ENCODE measurements at regions not wholly inside any gene's neighbourhood (a gene's known extent, or its start where the extent isn't known, plus 50 kb on each side); places are given as distances from the start of the nearest gene placed in this dataset.

GRCh38 chr7:25431956-25432450 lies 203.7 kb upstream of the NPVF start:
- TF ChIP-seq, protein P1, sequence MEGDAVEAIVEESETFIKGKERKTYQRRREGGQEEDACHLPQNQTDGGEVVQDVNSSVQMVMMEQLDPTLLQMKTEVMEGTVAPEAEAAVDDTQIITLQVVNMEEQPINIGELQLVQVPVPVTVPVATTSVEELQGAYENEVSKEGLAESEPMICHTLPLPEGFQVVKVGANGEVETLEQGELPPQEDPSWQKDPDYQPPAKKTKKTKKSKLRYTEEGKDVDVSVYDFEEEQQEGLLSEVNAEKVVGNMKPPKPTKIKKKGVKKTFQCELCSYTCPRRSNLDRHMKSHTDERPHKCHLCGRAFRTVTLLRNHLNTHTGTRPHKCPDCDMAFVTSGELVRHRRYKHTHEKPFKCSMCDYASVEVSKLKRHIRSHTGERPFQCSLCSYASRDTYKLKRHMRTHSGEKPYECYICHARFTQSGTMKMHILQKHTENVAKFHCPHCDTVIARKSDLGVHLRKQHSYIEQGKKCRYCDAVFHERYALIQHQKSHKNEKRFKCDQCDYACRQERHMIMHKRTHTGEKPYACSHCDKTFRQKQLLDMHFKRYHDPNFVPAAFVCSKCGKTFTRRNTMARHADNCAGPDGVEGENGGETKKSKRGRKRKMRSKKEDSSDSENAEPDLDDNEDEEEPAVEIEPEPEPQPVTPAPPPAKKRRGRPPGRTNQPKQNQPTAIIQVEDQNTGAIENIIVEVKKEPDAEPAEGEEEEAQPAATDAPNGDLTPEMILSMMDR (IDR thresholded peaks at IDR 0.05) = no peak
- no peak for TF ChIP-seq POLR2A (IDR thresholded peaks at IDR 0.05)

Measured in adrenal gland (tissue), 5 donors.